Inflammatory macrophage (primary cell): ENCODE measurements at regions not wholly inside any gene's neighbourhood (a gene's known extent, or its start where the extent isn't known, plus 50 kb on each side); places are given as distances from the start of the nearest gene placed in this dataset.

Source experiments
- DNase-seq, 2 donors: peaks; one replicate each; pipeline ENCODE4 v3.0.0-alpha.2; 2020 to 2022

DNA sequence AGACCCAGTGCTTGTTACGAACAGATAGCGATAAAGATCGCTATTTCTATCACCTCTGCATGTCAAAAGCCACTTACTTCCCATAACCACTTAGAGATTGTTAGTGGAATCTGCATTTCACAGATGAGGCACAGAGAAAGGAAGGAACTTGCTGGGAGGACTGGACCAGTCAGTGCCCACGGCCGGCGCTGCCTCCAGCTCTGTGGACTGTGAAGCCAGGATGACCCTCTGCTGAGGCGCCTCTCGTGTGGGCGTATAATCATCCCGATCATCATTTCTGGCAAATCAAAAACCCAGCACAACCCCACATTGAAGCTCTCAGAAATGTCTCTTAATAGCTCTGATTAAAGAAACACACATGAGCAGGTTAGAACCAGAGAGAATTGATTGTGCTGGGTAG is 61.5 kb upstream of the ADRA2C start:
- DNase-seq, result no peak

DNA sequence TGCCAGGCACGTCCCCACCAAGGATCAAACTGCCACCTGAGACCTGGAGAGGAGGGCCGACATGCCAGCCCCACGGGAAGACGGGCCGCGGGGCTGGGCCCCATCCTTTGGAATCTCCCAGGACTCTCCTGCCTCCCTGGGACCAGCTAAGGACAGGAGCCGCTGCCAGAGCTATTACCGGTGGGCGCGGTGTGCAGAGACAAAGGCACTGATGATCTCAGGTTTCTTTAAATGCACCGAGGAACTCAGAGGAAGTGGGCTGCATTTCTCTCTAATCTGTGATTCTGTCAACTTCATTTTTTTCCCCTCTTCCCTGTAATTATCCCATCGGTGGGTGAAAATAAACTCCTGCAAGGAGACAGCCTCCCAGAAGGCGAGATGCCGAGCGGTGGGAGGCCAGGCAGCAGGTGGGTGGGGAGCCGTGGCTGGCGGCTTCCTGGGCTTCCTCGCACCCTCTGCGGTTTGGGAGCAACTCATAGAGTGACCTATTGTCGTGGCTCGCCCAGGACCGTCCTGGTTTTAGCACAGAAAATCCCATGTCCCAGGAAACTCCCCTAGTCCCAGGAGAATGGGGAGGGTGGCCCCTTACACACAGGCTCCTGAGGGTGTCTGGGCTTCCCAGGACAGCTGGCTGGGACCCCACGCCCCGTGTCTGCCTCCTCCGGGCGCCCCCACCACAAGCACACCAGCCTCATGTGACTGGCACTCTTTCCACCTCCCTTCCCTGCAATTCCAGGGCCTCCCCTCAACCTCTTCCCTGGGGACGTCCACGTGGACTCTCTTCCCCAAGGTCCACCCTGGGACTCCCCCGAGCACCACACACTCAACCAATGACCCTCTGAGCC is 62.3 kb upstream of the ADRA2C start:
- no peak for DNase-seq

DNA sequence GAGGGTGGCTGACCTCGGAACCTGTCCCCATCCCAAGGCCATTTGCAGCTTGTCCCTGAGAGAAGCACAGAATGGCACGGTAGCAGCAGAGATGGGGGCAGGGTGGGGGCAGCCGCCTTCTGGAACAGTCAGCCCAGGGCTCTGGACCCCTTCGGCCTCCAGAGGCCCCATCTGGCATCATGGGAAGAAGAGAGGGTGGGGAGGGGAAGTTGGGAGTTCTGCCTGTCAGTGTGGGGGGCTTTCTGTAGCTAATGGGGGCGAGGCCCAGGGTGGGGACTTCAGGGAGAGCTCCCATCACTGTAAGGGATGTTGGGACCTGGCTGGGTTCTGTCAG is 62.9 kb upstream of the ADRA2C start:
- no peak for DNase-seq

DNA sequence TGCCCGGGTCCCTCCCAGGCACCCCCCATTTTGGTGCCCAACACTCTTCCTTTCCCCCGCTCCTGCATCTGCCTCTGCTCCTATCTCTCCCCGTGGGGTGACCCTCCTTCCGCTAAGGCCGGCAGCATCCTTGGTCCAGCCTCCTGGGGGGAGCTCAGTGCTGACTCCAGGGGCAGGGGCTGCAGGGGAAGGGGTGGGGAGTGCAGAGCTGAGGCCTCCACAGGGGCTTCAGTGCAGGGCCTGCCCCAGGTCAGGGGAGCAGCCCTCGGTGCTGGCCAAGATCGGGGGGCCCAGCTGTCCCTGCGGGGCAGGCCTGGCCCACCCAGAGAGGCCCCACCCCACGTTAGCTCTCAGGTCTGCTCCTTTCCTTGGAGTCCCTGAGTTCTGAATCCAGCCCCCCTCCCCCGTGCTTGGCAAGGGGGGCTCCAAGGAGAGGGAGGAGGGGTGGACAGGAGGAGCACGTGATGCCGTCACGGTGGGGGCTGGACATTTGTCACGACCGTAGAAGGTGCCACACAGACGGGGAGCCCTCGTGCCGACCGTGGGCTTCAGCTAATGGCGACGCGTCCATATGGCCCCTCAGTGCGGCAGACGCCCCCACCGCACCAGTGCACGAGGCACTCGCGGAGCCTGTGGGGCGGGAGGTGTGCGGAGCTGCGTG is 63.5 kb upstream of the ADRA2C start:
- DNase-seq, result no peak

DNA sequence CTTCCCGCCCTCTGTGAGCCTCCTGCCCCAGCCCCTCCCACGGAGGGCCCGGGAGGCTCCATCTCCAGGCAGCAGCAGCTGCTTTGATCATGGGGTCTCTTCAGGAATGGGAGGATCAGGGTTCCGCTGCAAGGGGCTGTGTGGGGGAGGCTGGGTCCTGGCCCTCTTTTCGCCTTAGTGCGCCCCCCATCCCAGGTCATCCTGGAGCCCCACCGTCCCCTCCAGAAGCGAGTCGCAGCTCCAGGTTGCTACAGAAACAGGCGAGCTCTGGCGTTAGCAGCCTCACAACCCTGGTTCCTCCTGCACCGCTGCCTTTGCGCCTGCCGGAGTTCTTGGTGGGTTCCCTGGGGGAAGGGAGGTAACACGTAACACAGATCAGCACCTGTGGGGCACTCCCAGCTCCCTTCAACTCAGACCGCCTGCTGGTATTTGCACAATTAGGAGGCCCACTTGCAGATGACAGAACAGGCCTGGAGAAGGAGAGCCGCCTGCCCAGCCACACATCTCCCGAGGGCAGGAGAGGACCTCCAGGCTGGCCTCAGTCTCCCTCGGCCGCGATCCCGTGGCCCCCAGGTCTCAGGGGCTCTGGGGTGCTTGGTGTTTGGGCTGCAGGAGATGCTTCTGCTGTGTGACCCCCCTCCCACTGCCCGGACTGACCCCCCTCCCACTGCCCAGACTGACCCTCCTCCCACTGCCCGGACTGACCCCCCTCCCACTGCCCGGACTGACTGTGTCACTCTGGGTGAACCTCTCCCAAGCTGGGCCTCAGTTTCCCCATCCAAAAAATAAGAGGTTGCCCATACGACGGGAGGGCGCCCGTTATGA is 64.2 kb upstream of the ADRA2C start:
- no peak for DNase-seq

DNA sequence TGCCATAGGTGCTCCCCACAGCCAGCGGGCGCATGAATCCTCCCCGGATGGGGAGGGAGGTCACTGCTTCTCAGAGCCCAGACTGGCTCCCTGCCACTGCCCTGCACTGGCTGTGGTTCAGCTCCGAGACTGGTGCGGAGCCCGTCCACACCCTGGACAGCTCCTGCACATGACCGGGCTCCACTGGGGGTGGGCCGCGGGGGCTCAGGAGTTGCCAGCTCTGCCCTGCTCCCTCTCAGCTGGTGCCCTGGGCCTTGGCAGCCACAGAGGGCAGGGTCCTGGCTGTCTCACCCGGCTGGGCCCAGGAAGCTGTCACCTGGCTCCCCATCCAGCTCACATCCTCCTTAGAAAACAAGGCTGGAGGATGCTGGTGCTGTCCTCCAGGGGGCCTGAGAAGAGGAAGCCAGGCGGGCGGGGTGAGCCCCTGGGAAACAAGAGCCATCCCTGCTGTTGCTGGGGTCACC is 64.9 kb upstream of the ADRA2C start:
- no peak for DNase-seq

DNA sequence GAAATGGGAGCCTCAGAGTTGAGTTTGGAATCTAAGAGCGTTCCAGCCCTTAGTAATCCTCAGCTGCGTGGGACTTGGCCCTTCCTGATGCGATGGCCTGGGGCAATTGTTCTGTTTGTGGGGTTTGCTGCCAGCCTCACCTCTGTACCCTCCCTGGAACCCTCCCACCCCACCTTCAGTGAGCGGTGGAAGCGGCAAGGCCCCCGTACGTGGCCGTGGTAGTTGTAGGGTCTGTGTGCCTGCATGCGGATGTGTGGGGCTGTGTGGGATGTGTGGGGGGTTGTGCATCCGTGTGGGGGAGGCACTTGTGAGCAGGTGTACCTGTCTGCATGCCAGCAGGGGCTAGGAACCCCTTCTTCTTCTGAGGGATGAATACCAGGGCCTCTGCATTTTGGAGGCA is 65.4 kb upstream of the ADRA2C start:
- DNase-seq, result no peak

DNA sequence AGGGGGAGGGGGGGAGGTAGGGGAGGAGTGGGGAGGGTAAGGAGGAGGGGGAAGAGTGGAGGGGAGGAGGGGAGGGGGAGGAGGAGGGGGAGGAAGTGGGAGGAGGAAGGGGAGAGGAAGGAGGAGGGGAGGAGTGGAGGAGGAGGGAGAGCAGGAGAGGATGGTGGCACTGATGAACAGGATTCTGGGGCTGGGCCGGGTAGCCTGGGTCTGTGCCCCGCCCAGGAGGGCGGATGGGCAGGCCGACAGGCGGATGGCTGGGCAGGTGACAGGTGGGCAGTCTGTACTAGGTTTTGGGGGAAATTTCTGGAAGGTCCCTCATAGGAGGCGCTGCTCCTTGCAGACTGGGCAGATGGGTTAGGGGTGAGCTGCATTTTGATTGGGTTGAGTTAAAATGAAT is 66.0 kb upstream of the ADRA2C start:
- DNase-seq, result no peak

DNA sequence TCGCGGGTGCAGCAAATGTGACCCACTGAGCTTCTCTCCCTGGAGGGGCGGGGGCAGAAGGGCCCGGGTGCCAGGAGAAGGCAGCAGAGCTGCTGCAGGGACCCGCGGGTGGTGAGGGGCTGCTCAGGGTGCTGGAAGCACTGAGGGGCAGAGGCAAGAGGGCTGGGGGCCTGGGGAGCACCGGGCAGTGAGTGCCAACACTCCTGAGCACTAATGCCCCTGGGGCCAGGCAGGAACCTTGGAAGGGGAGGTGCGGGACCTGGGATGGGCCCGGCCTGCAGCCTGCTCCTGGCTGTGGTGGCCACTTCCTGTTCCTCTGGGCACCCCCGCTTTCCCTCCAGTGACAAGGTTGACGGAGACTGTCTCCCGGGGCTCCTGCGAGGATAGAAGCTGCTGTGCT is 66.5 kb upstream of the ADRA2C start:
- no peak for DNase-seq

DNA sequence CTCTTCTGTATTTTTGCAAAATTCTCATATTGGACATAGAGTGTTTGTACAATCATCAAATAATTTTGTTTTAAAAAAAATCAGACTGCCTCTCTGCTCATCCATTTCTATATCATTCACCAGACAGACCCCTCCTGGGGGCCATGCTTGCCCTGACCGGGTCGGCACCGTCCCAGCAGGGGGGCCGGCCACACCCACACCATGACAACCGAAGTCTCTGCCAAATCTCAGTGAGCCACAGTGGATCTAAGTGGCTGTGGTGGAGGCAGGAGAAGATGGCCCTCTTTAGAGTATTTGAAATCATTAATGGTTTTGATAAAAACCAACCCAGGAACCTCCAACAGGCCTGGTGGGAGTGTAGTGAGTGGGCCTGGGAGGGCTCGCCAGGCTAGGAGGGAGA is 66.9 kb upstream of the ADRA2C start:
- no peak for DNase-seq

DNA sequence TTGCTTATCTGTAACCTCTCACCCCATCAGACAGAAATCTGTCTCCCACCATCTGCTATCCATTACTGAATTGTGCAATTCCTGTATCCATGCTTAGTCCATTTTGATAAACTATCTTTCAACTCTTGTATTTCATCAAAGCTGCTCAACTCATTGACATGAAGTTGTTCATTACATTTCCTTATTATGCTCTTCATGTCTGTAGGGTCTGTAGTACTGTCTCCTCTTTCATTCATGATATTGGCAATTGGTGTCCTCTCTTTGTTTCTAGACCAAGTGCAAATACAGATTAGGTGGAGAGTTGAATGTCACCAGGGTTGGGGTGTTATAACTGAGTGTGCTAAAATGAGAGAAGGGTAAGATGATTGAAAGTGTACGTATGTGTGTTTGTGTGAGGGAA is 69.2 kb upstream of the ADRA2C start:
- no peak for DNase-seq

DNA sequence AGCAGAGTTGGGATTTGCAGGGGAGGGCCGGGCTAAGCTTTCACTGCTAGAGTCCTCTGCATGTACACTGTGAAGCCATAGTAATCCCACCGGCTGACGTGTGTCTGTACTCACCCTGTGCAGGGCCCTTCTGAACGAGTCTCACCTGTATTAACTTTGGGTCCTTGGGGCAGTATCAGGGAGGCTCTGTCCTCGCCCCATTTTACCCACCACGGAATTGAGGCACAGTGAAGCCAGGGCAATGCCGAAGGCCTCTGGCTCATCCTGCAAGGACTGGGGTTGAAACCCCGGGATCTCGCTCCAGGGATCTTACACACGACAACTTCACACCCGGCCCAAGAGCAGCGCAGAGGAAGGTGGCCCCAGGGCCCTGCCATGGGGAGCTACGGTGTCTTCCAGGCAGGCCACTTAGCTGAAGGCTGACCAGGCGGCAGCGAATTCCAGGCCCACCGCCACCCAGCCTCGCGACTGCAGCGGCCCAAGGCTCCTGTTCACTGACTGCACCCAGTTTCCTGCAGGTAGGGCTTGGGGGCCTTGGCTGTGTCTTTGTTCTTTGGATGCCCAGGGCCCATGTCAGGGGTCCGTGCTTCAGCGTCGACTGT is 75.5 kb upstream of the ADRA2C start:
- no peak for DNase-seq

DNA sequence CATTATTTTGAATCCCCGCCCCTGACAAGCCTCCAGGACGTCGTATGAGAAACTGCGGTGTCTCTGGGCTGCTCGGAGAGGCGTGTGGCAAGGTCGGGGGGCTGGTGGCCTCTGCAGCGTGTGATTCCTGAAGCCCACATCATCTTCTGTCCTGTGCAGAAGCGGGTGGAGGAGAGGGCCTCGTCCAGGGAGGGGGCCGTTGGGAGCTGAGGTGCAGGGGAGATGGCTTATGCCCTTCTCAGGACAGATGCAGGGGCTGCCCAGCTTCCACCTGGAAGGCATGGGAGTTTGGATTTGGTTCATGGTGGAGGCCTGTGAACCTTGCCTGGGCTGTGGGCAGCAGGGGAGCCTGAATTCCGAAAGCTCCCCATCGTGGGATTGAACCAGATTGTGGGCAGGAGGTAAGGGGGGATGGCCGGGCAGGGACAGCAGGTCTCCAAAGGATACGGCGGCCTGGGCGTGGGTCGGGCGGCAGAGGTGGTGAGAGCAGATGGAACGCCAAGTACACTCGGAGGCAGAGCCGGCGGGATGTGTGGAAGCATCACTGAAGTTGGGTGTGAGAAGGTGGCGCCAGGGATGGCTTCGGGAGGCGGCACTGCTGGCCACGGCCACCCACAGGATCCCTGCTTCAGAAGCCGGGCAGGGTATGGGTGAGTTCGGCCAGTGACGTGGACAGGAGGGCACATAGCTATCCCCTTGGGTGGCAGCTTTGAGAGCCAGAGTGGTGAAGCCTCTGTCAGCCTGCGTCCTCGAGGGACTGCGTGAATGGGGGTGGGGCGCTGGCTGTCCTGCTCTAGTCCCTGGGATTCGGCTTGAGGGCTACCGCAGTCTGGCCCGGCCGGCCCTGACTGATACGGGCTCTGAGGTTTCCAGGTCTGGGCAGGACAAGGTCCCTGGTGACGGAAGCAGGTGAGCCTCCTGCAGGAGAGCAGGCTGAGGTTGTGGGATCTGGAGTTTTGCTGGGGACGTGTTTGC is 76.3 kb upstream of the ADRA2C start:
- no peak for DNase-seq

DNA sequence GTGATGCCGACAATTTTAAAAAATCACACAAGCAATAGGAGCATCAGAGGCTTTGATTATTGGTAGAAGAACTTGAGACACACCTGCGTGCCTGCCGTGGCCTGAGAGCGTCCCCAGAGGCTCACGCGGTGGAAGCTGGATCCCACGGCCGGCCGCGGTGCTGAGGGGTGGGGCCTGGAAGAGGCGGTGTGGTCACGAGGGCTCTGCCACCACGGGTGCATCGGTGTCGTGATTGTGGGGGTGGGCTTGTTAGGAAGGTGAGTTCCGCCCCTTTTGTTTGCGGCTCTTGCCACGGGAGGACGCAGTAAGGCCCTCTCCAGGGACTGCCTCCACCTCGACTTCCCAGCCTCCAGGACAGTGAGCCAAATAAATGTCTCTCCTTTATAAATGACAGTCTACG is 77.2 kb upstream of the ADRA2C start:
- no peak for DNase-seq

DNA sequence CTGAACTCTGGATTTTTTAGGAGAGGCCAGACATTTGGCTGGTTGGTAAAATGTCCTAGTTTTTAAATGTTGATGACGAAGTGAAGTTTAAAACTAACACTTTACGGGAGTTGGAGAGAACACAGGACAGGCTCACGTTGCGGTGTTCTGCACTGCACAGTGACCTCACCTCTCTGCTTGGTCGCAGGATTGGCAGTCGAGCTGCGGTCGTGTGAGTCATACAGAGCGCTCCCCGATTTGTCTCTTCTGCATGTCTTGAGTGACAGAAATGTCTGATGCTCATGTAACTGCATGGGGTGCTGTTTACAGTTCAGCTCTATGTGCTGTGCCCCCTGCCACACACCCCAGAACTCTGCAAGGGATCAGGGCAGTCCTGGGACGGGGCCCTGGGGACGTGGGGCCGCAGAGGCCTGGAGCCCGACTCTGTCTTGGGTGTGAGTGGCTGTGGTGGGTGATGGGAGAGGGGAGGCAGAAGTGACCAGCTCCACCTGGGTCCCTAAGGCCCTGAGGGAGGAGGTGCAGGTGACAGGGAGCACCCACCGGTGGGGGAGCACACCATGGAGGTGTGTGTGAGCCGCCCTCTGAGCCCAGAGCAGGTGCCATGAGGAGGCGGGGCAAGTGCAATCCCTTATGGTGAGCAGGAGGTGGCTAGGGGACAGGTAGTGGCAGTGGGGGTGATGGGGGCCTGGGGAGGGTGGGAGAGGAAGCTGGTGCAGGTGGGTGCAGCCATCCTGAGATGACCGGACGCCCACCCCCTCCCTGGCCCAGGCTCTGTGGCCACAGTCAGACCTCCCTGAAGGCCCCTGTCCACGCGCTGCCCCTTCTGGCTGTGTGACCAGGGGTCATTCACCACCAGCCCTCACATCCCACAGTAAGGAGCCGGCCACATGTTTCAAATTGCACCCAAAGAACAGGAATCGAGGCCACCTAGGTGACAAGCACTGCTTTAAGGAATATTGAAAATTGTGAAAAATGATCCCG is 77.9 kb upstream of the ADRA2C start:
- DNase-seq, result no peak

DNA sequence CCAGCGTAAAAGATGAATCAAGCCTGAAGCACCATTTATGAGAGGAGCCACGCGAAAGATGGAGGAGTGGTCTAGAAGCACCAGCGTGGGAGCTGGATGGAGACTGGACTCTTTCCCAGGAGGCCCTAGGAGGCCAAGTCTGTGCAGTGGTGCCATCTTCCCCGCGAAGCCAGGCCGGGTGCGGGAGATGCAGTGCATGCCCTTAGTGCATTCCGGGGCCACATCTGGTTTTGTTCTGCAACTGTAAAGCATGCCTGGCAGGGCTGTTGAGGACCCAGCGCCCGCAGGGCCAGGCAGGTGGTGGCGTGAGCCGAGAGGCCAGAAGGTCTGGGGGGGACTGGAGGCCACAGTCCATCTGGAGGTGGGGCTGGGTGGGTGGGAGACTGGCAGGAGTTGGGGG is 78.6 kb upstream of the ADRA2C start:
- DNase-seq, result no peak

DNA sequence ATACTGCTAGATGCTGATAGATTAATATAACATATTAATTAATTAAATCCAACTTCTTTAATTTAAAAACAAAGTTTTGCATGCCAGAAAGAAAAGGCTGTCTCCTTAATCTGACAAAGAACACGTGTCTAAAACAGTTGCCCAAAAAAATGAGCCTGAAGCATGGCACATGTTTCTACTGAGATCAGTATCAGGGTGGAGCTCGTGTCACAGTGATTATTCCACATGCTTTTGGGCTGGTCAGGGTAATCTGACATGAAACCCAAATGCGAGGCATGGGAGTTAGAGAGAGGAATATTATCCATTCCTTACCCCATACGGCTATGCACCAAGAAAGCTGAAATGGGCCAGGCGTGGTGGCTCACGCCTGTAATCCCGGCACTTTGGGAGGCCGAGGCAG is 79.4 kb upstream of the ADRA2C start:
- DNase-seq, result no peak

DNA sequence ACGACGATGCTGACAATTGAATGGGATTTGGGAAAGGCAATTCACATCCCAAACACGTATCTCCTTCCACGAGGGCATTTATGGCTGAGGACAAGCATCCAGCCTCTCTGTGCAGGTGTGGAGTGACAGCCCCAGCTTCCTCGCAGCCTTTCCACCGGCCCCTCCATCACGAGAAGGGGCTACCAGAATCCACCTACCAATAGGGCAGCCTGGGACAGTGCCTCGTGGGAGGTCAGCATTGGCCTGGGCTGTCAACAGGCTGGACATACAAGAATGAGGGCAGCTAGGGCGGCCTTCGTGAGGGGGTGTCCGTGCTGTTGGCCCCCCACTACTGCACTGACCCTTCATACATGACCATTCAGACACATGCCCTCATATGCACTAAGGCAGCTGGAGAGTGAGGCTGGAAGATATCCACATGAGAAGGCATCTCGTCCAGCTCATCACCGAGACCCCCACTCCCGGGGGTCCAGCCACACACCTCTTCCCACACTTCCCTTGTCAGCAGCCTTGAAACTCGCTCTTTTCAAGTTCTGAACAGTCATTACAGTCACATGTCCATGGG is 81.0 kb upstream of the ADRA2C start:
- no peak for DNase-seq

DNA sequence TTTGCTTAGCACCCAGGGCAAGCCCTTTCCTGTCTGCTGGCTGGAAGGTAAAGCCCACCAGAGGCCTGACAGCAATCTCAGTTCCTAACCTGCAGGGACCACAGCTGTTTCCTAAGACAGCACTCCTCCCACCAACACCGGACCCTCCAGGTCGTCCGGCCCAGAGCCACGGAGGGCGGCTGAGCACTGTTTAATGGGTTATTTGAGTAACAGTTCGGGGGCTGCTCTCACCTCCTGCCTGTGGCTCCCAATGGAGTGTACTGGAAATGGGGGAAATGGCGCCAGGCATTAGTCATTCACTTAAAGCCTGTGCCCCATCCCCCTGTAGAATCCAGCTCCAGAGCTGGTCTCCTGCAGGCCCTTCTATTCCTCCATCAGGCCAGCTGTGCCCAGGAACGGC is 81.6 kb upstream of the ADRA2C start:
- no peak for DNase-seq

DNA sequence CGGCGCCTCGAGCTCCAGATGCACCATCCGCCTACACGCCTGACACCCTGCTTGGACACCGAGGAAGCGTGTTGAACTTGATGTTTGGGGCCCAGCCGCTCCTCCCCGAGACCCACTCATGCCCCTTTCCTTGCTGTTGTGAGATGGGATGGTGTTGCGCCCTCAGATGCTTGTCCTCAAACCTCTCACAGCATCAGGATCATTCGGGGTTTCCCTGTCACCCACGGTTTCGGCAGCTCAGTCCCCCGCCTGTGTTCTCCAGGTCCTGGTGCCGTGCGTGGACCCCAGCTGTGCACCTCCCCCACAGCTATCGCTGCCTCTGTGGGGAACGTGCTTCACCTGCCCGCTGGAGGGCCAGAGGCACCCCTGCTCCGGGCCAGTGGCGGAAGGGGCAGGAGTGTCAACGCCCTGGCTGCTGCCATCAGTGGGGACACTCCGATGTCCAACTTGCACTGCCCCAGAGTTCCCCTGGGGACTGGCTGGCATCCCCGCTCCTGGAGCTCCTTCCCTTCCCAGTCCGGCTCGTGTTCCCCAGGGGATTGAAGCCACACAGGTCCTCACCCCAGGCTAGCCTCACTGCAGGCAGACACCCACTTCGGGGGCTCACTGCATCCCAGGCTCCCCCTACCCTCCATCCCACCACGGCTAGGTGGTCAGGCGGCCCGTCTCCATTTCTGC is 82.3 kb upstream of the ADRA2C start:
- no peak for DNase-seq
